GM12873 (cell line): ENCODE measurements at regions not wholly inside any gene's neighbourhood (a gene's known extent, or its start where the extent isn't known, plus 50 kb on each side); places are given as distances from the start of the nearest gene placed in this dataset.

Experiments used
- CTCF ChIP-seq: IDR thresholded peaks from 2 replicates; pipeline ENCODE4 v1.5.1; 2012; ENCODE audit warnings: low read depth, mild to moderate bottlenecking, moderate library complexity, low read length, control low read depth; ENCODE audit not compliant: insufficient read depth; ENCODE audit errors: missing control alignments

- no peak for TF ChIP-seq CTCF
Observed at GRCh38 chr12:41719214-41719613, 425.5 kb downstream of the GXYLT1 start.

GRCh38 chr12:41715256-41715655 is 429.4 kb downstream of the GXYLT1 start:
- TF ChIP-seq CTCF: no peak

GRCh38 chr12:41709463-41710285 is 435.0 kb downstream of the GXYLT1 start:
- no peak for TF ChIP-seq CTCF

GRCh38 chr12:41709012-41709411 is 435.7 kb downstream of the GXYLT1 start:
- no peak for TF ChIP-seq CTCF

- TF ChIP-seq CTCF: no peak
Observed at GRCh38 chr12:41706376-41706775, 438.3 kb downstream of the GXYLT1 start.

GRCh38 chr12:41701943-41702601 is 442.6 kb downstream of the GXYLT1 start:
- no peak for TF ChIP-seq CTCF

GRCh38 chr12:41700940-41701339 is 443.7 kb downstream of the GXYLT1 start:
- TF ChIP-seq CTCF: no peak
